Stimulated activated CD4-positive, alpha-beta T cell treated with anti-CD3 and anti-CD28 coated beads, TNF-alpha, amount 100 ng/mL, for 24 hours (primary cell): ENCODE measurements at regions not wholly inside any gene's neighbourhood (a gene's known extent, or its start where the extent isn't known, plus 50 kb on each side); places are given as distances from the start of the nearest gene placed in this dataset.
"Not testable (repeated sequence)": the region's sequence is repeated elsewhere in the genome, so short reads cannot be mapped to it uniquely, and the experiment has no call there.

Experiments used
- DNase-seq, 3 experiments: peaks; one replicate each; pipeline ENCODE4 v3.0.0-alpha.2; 2020; ENCODE audit warnings: low read depth in 3 of 3

DNA sequence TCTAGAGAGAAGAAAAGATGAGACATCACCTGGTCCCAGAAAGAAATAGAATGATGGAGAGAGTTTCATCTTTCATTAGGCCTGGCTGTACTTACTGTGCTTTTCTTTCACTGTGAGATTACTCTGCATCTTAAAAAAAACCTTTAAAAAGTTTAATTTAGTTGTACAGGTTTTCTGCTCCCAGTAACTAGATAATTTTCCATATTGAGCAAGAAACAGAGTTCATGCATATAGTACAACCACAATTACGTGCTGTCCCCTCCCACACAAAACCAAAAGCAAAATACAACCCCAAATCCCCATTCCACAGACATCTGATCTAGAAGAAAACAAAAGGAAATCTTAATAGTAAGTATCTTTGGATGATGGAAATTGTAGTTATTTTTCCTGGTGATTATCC is 371.2 kb downstream of the SH2D1A start:
- DNase-seq, result no peak

DNA sequence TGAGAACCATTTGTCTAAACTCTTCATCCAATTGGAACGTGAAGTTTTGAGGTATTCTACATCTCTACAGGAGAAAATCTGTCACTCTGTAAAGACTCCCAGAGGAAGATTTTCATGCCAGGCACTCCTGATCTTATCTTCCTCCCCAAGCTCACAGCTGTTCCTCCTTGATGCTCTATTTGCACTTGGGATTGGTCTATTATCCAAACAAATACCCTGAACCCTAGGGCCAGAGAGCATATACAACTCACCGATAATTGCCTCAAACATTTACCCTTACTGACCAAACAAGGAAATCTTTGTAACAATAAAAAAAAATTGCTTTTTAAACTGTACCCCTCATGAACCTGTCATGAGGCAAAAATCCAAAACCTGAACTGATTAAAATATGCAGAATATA is 372.7 kb downstream of the SH2D1A start:
- DNase-seq, result no peak

DNA sequence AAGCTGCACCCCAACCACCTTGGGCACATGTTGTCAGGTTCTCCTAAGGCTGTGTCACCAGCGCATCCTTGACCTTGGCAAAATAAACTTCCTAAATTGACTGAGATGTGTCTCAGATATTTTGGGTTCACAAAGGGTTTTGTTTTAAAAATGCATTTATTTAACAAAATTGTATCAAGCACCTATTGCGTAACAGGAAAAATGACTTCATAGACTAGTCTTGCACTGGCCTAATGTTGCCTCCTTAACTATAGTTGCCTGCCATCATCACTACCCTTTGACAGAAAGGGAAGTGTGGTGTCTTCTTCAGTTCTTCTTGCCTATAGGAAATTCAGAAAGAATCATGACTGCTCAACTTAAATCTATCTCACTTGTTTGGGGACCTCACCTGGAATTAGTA is 374.2 kb downstream of the SH2D1A start:
- no peak for DNase-seq

DNA sequence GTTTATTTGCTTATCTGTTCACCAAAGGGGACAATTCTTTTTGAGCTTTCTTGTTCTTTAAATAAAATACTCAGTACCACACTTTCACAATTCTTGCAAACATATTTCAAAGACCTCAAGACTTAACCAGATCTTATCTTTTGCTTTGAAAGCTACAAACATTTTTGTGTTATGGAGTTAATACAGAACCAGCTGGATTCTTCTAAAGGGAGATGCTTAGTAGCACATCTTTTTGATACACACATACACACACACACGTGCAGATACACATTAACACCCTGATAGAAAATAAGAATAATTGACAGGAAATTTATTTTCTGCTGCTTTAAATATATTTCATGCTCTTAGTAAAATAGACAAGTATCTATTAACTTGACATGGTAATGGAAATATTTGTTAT is 379.1 kb downstream of the SH2D1A start:
- DNase-seq, result no peak

DNA sequence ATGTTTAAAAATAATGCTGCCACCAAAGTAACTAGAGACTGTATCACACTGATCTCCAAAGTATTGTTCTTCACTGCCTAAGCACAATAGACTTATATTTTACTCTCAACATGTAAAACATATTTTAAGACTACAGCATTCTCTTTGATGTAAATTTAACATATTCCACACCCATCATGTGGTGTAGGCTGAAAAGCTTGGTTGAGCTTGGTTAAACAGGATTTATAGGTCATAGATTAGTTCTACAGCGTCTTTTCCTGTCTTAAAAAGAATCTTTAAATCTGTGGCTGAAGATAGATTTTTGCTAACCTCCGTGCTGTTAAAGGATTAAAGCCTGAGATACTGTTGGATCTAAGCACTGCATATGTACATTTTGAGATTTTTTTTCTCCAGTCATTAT is 379.9 kb downstream of the SH2D1A start:
- DNase-seq, result no peak

DNA sequence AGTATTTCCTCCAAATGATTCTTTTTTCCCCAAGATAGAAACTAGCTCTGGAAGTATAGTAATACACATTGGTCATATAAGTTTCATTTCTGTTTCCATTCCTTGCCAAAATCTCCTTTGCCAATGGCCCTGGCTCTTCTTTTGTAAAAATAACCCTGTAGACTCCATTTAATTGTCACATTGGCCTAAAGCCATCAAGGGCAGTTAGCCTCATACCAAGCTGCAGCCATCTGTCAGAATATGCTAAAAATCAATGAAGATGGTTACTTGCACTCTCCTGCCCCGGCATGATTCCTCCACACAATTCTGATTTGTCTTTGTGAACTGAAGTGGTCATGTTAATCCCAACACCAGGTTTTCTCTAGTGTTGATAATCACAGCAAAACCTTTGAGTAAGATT is 380.5 kb downstream of the SH2D1A start:
- DNase-seq, result no peak

DNA sequence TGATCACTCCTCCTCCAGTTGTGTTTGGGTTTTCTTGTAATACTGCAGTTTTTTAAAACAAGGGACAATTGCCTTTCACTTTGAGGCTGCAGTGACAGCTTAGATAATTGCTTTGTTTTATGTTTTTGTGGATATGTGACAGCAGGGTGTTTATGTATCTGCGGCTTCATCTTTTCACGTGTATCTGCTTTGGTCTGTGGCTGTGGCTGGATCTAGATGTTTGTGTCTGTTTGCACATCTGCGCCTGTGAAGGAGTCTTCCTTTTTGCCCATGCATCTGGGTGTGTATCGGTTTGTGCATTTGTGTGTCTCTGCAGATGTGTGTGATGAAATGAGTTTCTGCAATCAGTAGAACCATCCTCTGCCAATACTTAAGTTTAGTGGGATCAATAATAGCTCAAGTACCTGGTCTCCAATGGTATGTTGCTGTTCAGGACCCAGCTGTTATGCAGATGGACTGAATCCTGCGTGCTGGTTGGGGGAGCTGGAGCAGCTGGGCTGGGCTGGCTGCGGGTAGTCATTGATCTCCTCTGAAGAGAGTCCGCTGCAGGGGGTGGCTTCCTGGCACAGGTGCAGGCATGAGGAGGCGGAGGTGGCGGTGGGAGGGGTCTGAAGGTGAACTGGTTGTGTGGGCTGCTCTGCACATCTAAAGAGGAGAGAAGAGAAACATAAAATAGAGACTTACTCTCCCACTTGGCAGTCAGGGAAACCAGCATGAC is 390.3 kb downstream of the SH2D1A start:
- peak; percentile 0 to 13 (median 0) for DNase-seq

DNA sequence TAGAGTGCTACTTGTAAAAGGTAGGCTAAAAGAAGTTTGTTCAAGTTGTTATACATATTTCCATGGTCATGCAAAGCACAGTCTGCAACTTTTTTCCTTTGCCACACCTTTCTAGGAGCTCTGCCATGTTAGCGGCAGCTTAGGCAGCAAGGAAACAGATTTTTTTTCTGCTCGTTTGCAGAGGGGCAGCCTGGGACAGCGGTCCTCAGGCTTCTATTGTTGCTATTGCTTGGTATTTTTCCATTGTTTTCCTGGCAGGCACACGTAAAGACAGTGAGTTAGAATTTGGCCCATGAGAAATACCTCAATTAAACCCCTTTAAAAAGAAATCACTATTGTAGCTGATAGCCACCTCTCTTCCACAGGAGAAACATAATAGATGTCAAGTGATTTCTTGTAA is 391.4 kb downstream of the SH2D1A start:
- DNase-seq, result no peak

DNA sequence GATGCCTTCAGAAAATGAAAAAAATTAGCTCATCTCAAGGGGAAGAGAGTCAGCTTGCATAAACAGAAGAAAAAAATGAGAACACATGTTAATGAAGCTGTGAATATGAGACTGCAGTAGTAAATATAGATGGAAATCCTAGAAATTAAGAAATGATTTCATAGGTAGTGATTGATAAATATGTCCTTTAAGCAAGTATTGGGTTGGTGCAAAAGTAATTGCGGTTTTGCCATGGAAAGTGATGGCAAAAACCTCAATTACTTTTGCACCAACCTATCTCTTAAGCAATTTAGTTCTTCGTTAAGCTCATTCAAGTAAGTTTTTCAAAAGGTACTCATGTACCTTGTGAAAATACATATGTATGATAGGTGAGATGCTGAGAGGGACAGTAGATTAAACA is 400.9 kb downstream of the SH2D1A start:
- no peak for DNase-seq

DNA sequence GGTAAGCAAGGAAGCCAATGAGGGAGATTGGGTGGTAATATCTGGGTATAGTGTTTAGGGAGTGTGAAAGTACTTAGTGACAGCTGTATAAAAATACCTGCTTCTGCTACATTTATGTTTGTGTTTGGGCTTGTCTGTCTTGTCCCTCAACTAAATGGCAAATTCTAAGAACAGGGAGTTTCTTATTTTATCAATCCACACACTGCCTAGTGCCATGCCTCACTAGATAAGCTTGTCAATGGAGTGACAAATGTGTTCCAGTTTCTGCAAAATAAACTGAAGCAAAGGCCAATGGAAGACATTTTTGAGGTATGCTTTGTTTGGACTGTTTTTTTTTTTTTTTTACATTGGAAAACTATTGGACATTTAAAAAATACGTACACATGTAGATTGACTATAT is 418.0 kb downstream of the SH2D1A start:
- DNase-seq, result no peak

DNA sequence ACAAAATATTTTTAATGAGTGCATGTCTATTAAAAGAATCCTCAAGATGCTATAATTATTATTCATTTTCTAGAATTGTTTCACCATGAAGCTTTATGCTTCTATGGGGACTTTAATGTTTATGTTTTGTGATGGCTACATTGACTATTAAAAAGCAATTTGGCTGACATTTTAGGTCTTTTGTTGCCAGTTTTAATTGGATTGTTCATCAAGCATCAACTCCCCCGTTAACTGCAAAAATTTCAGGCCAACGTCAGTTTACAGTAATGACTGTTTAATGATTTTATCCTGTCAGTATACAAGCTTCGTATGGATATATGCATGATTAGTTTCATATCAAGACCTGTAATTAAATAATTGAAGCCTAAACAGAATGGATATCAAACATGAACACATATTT is 422.8 kb downstream of the SH2D1A start:
- DNase-seq, result no peak

DNA sequence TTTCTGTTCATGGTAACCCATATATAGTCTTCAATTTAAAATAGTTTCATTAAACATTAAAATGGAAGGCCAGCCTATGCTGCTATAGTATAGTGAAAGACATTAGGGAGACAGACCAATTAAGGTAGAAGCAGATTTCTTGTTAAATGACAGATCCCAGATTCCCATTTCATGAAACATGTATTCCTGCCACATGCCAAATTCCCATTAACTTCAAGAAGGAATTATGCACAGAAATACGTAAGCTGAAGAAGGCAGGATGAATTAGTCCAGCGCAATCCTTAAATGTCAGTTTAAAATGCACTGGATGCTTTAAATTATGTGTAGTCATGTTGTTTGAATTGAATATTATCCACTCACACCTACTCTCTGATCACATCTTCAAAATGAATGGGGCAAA is 424.9 kb downstream of the SH2D1A start:
- no peak for DNase-seq

DNA sequence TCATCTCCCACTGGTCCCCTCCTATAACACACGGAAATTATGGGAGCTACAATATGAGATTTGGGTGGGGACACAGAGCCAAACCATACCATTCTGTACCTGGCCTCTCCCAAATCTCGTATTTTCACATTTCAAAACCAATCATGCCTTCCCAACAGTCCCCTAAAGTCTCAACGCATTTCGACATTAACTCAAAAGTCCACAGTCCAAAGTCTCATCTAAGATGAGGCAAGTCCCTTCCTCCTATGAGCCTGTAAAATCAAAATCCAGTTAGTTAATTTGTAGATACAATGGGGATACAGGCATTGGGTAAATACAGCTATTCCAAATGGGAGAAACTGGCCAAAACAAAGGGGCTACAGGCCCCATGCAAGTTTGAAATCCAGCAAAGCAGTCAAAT is 441.9 kb downstream of the SH2D1A start:
- not testable (repeated sequence) for DNase-seq

DNA sequence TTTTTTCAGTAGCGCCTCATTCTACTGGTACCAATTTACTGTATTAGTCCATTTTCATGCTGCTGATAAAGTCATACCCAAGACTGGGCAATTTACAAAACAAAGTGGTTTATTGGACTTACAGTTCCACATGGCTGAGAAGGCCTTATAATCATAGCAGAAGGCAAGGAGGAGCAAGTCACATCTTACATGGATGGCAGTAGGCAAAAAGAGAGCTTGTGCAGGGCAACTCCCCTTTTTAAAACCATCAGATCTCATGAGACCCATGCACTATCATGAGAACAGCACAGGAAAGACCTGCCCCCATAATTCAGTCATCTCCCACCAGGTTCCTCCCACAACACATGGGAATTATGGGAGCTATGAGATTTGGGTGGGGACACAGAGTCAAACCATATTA is 443.5 kb downstream of the SH2D1A start:
- not testable (repeated sequence) for DNase-seq

DNA sequence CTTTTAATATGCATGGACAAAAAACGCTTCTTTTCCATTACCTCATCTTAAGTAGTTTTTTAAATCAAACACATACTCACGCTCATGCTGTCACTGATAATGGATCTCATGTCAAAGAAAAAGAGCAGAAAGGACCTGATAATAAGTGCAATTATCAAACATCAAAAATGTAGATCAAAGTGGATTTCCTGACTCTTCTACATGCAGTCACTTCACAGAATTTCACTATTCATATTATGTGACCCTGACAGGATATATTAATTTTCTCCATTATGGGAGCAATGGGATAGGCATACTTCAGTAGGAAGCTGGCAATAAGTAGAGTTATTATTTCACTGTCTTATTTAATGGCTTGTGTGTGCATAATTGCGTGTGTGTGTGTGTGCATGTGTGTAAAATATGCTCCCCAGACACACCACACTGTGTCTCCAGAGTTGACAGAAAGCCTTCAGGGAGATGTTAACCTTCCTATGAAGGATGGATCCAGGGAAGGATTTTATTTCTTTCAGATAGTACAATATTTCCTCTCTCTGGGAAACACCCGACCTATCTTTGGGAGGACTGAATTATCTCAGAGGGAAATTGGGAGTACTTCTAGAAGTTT is 445.2 kb downstream of the SH2D1A start:
- no peak for DNase-seq

DNA sequence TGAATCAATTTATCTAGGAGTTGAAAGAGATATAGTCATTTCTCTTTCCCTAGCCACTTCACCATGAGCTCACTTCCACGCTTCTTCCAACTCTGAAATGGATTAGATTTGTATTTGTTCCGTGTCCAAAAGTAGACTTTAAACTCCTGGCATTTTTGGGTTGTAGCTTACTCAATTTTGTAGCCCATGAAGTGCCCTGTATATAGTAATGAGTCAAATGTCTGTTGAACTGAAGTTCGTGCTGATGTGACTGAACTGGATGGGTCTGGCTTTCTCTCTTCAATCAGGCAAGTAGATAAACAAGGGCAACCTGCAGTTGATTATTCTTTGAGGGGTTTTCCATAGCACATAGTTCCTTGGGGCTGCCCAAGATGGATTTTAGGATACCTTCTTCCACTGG is 450.6 kb downstream of the SH2D1A start:
- DNase-seq, result no peak

DNA sequence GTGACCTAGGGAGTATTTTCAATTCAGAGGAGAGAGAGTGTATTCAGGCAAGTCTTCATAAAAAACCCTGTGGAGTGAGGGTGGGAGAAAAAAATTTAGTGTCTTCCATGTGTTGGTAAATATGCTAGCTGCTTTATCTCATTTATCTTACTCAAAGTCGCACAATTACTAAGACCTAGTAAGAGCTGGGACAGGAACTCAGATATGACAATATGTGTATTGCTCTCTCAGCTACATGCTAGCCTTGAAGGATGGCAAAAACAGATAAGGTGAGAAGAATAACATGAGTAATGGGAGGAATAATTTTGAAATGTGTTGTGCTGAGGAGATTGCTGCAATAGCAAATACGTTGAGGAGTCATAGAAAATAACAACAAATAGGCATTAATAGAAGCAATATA is 458.6 kb downstream of the SH2D1A start:
- DNase-seq, result no peak

DNA sequence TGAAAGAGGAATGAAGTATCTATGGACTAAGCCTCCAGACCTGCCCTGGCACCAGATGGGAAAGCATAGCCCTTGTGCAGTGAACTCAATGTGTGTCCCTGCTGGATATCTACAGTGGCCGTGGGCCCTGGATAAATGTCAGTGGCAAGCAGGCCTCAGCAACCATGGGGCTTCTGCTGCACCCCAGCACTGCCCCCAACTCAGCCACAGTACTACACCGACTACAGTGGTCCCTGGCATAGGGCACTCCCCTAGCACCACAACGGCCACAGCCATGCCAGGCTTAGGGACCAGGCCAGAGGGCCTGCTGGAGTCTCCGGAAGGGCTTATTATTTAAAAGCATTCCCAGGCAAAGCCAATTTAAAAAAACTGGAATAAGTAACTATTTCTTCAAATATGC is 459.1 kb downstream of the SH2D1A start:
- no peak for DNase-seq

DNA sequence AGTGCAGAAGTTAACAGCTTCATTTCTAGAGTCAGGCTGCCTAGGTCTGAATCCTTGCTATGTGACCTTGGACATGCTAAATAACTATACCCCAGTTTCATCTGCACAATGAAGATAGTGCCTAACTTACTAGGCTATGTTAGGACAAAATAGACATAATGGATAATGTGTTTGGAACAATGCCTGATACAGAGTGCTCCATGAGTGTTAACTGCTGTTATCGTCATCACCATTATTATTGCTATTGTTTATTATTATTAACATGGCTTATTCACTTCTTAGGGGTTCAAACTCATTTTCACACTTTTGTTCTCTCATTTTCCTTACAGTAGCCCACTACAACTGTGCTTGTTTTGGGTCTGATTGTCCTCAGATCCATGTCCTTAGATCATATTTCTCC is 467.7 kb downstream of the SH2D1A start:
- DNase-seq, result no peak

DNA sequence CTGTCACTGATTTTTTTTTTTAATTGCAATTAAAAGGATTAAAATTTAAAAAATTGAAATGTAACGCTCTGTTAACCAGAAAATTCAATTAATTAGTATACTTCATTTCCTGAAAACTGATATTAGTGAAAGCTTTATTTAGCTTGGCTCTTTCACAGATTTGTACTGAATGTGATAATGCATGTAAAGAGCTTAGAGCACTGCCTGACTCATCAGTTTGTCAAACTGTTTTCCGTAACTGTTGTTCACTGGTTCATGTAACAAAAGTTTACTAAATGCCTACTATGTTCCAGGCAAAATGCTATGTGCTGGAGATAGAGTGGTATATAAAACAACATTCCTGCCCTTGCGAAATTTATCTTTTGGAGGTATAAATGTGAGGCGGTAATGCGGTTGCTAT is 471.7 kb downstream of the SH2D1A start:
- DNase-seq, result no peak

DNA sequence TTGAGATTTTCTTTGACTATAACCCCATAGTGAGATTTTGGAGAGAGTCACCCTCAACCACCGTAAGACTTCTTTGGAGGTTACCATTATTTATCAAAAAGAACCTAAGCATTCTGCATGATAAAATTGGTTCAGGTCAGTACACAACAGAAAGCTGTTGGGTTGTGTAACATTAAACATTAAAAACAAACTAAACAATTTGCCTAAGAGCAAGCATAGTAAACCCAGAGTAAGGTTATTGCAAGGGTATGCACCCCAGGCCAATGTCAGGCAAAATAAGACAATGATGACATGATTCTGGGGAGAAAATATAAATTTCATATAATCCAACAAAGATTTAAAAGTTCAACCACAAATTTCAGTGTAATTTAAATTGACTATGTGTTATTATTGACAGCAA is 472.4 kb downstream of the SH2D1A start:
- DNase-seq, result no peak

DNA sequence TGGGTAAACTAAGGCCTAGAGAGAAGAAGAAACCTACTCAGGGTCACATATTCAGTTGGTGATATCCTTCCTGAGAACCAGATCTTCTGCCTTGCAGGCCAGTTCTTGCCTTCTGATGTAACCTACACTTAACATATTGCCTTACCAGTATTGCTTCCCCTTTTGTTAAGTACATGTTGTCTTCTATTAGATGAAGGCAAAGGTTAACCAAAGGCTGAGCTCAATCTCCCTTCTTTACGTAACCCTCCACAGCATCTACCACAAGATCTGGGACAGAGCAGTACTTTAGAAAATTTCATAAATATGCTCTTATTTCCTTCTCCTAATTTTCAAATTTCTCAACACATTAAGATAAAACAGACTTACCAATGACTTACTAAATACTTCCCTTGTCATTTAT is 474.4 kb downstream of the SH2D1A start:
- no peak for DNase-seq

DNA sequence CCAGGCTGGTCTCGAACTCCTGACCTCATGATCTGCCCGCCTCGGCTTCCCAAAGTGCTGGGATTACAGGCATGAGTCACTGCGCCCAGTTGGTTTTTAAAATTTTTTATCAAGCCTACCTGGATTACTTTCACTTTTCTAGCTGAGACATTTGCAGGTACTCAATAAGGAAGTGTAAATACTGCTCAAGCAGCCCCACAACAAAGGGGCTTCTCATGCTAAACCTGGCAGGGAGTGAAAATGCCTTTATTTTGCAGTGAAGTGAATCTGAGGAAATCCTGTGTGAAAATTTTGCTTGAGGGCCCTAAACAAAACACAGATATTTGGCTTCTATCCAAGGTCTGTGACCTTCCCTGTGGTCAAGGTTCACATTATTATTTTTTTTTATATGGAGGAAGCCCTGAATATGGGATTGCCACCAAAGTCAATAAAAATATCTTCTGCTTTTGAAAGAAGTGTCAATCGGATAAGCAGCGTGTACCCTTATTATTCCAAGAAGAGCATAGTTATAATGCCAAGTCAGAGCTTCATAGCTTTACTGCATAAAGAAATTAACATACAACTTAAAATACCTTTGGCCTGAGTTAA is 481.0 kb downstream of the SH2D1A start:
- no peak for DNase-seq

DNA sequence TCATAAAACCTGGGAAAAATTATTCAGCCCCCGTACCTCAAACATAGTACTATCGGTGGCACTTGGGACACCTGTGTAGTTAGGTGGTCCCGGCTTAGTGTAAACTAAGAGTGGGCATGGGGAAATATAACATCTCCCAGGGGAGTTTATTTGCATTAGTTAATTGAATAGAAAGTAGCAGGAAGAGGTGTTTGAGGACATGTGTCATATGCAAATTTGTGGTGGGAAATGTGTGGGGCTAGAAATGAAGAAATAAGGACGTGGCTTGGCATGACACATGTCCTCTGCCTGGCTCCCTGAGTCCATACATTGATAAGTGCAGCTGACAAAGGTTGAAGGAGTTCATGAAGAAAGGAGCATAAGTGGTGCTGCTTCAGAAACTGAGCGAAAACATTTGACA is 483.6 kb downstream of the SH2D1A start:
- no peak for DNase-seq
